IPS-18a (cell line): ENCODE measurements at regions not wholly inside any gene's neighbourhood (a gene's known extent, or its start where the extent isn't known, plus 50 kb on each side); places are given as distances from the start of the nearest gene placed in this dataset.
"Not testable (repeated sequence)": the region's sequence is repeated elsewhere in the genome, so short reads cannot be mapped to it uniquely, and the experiment has no call there.

Source experiments
- H3K27ac ChIP-seq: one replicate; pipeline ENCODE4 v1.5.1; 2013; ENCODE audit warnings: low read length
- H3K27me3 ChIP-seq: one replicate; pipeline ENCODE4 v1.6.1; 2013; ENCODE audit warnings: mild to moderate bottlenecking, low read length; ENCODE audit not compliant: control insufficient read depth, insufficient read depth
- H3K36me3 ChIP-seq: one replicate; pipeline ENCODE4 v1.6.1; 2013; ENCODE audit warnings: low read depth, low read length; ENCODE audit not compliant: control insufficient read depth
- H3K4me1 ChIP-seq: one replicate; pipeline ENCODE4 v1.6.1; 2013; ENCODE audit warnings: low read depth, low read length; ENCODE audit not compliant: control insufficient read depth
- H3K4me3 ChIP-seq: one replicate; pipeline ENCODE4 v1.5.1; 2013; ENCODE audit warnings: low read length
- H3K9ac ChIP-seq: one replicate; pipeline ENCODE4 v1.6.1; 2013; ENCODE audit warnings: mild to moderate bottlenecking, low read length, moderate library complexity
- H3K9me3 ChIP-seq: one replicate; pipeline ENCODE4 v1.6.1; 2013; ENCODE audit warnings: low read depth, low read length; ENCODE audit not compliant: control insufficient read depth

DNA sequence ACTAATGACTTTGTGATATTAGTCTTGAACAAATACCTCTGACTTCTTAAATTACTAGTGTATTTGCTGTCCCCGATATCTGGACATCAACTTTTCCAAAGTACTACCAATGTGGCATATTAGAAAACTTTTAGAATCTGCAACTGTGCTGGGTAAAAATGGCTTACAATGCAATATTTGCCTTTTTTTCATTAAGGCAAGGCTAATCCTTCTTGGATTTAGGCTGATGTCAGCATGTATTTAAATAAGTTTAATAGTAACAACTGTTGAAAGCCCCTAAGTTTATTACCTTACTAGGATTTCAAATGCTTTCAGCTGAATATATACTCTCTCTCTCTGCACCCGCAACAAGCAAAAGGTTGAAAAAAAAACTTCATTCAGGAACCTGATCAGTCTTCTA, 1232.3 kb downstream of the REEP3 start:
- H3K4me3 ChIP-seq, result no peak overlapping the region
- H3K27ac ChIP-seq, result no peak overlapping the region
- H3K36me3 ChIP-seq, result no peaks in the 10 kb centered on the region
- H3K27me3 ChIP-seq, result no peaks in the 10 kb centered on the region
- H3K9me3 ChIP-seq, result no peaks in the 10 kb centered on the region
- no peaks in the 10 kb centered on the region for H3K4me1 ChIP-seq
- no peak overlapping the region for H3K9ac ChIP-seq

GRCh38 chr10:64760371-64760770, 1239.2 kb downstream of the REEP3 start:
- H3K27ac ChIP-seq, result no peak overlapping the region
- H3K27me3 ChIP-seq, result no peaks in the 10 kb centered on the region
- H3K4me3 ChIP-seq, result no peak overlapping the region
- H3K36me3 ChIP-seq, result no peaks in the 10 kb centered on the region
- H3K9ac ChIP-seq, result no peak overlapping the region
- no peaks in the 10 kb centered on the region for H3K9me3 ChIP-seq
- no peaks in the 10 kb centered on the region for H3K4me1 ChIP-seq

- Histone ChIP-seq H3K4me3 (no peak overlapping the region), H3K27ac (no peak overlapping the region), H3K4me1 (no peaks in the 10 kb centered on the region), H3K36me3 (no peaks in the 10 kb centered on the region), H3K27me3 (no peaks in the 10 kb centered on the region), H3K9me3 (no peaks in the 10 kb centered on the region), H3K9ac (no peak overlapping the region)
Measured at GRCh38 chr10:64762861-64763260, 1241.7 kb downstream of the REEP3 start.

DNA sequence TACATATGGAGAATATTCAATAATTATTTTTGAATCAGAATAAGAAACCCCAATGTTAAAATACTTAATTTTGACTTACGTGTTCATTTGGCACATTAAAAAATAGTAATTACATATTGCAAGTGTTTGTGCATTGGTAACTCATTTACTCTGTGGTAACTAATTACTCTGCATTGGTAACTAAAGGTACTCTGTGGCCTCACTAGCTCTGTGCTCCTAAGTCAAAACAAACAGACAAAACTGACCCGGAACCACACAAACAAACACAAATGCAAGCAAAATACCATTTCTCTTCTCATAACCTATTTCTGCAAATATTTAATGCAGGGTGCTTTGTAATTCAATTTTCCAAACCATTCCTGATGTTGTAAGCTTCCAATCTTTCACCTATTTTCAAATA, 1244.3 kb downstream of the REEP3 start:
- Histone ChIP-seq H3K36me3 (no peaks in the 10 kb centered on the region), H3K4me1 (no peaks in the 10 kb centered on the region), H3K9me3 (no peaks in the 10 kb centered on the region), H3K27me3 (no peaks in the 10 kb centered on the region), H3K4me3 (no peak overlapping the region), H3K27ac (no peak overlapping the region), H3K9ac (no peak overlapping the region)

GRCh38 chr10:64771253-64772050, 1250.3 kb downstream of the REEP3 start:
- no peak overlapping the region for H3K4me3 ChIP-seq
- no peak overlapping the region for H3K9ac ChIP-seq
- no peaks in the 10 kb centered on the region for H3K9me3 ChIP-seq
- H3K36me3 ChIP-seq, result no peaks in the 10 kb centered on the region
- H3K27ac ChIP-seq, result no peak overlapping the region
- no peaks in the 10 kb centered on the region for H3K4me1 ChIP-seq
- no peaks in the 10 kb centered on the region for H3K27me3 ChIP-seq

DNA sequence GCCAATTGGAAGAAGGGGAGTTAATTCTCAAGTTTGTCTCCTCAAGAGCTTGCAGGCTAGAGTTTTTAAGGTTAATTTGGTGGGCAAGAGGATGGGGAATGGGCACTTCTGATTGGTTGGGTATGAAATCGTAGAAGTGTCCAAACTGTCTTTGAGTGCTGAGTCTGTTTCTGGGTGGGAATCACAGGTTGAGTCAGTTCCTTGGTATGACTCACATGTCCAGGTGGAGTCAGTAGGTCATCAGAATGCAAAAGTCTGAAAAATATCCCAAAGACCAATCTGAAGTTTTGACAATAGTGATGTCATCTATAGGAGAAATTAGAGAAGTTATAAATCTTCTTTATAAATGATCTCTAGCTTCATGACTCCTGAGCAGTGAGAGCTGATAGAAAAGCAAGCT, 1252.2 kb downstream of the REEP3 start:
- Histone ChIP-seq H3K9me3 (no peaks in the 10 kb centered on the region), H3K36me3 (no peaks in the 10 kb centered on the region), H3K9ac (no peak overlapping the region), H3K4me1 (no peaks in the 10 kb centered on the region), H3K27me3 (no peaks in the 10 kb centered on the region), H3K27ac (no peak overlapping the region), H3K4me3 (no peak overlapping the region)

- not testable (repeated sequence) for H3K9ac ChIP-seq, H3K4me3 ChIP-seq, H3K27me3 ChIP-seq, H3K9me3 ChIP-seq, H3K36me3 ChIP-seq, H3K4me1 ChIP-seq, H3K27ac ChIP-seq
Measured at GRCh38 chr10:64784451-64784850, 1263.2 kb downstream of the REEP3 start.

DNA sequence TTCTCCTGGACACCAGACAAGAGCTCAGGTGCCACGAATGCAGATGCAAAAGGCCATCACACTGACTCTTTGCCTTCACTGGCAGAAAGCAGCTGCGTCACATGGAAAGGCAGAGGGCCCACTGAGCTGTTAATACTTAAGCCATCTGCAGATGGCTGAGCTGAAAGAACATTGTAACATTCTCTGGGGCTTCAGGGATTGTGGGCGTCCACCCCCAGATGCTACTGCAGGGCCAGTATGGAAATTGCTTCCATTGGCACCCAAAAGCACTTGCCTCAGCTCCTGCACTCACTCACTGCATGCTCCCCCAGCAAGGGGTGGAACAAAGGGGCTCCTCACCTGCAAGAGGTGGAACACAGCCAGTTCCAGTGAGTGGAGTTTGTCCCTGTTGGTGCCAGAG, 1264.6 kb downstream of the REEP3 start:
- H3K4me3 ChIP-seq, result no peak overlapping the region
- no peak overlapping the region for H3K9ac ChIP-seq
- no peaks in the 10 kb centered on the region for H3K4me1 ChIP-seq

GRCh38 chr10:64786989-64787388, 1265.8 kb downstream of the REEP3 start:
- Histone ChIP-seq H3K9ac (no peak overlapping the region), H3K4me3 (no peak overlapping the region), H3K27me3 (no peaks in the 10 kb centered on the region), H3K9me3 (no peaks in the 10 kb centered on the region), H3K36me3 (no peaks in the 10 kb centered on the region), H3K27ac (no peak overlapping the region), H3K4me1 (no peaks in the 10 kb centered on the region)

More for the DNA sequence above, 1264.6 kb downstream of the REEP3 start:
- H3K27ac ChIP-seq, result no peak overlapping the region
- no peaks in the 10 kb centered on the region for H3K27me3 ChIP-seq
- no peaks in the 10 kb centered on the region for H3K36me3 ChIP-seq
- H3K9me3 ChIP-seq, result no peaks in the 10 kb centered on the region

DNA sequence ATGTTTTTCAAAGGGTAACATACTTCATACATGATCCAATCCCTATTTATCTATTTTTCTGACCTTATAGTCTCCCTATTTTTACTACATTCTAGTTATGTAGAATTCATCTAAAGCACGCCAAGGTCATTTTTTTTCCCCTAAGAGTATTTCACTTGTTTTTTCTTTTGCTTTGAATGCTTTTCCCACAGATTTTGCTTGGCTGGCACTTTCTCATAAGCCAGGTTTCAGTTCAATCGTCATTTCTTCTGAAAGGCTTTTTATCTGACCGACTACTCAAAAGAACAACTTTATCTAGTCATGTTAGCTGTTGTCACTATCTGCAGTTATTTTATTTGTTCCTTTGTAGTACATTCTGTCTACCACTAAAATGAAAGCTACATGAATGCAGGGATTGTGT, 1274.6 kb downstream of the REEP3 start:
- Histone ChIP-seq H3K4me3 (no peak overlapping the region), H3K27me3 (no peaks in the 10 kb centered on the region), H3K9me3 (no peaks in the 10 kb centered on the region), H3K36me3 (no peaks in the 10 kb centered on the region), H3K4me1 (no peaks in the 10 kb centered on the region), H3K9ac (no peak overlapping the region), H3K27ac (no peak overlapping the region)

- no peak overlapping the region for H3K4me3 ChIP-seq
- H3K4me1 ChIP-seq, result no peaks in the 10 kb centered on the region
- no peaks in the 10 kb centered on the region for H3K9me3 ChIP-seq
- H3K36me3 ChIP-seq, result no peaks in the 10 kb centered on the region
- no peak overlapping the region for H3K27ac ChIP-seq
- no peak overlapping the region for H3K9ac ChIP-seq
- no peaks in the 10 kb centered on the region for H3K27me3 ChIP-seq
Measured at GRCh38 chr10:64798297-64798696, 1277.1 kb downstream of the REEP3 start.

- not testable (repeated sequence) for H3K4me3 ChIP-seq, H3K36me3 ChIP-seq, H3K27ac ChIP-seq, H3K9me3 ChIP-seq, H3K27me3 ChIP-seq, H3K4me1 ChIP-seq, H3K9ac ChIP-seq
Measured at GRCh38 chr10:64808233-64808632, 1287.0 kb downstream of the REEP3 start.
